GM13977 (cell line): ENCODE measurements at regions not wholly inside any gene's neighbourhood (a gene's known extent, or its start where the extent isn't known, plus 50 kb on each side); places are given as distances from the start of the nearest gene placed in this dataset.

Experiments used
- DNase-seq: peaks from one replicate; pipeline ENCODE4 v3.0.0; 2012; ENCODE audit warnings: low spot score
- CTCF ChIP-seq: IDR thresholded peaks from 2 replicates; pipeline ENCODE4 v1.5.1; 2012; ENCODE audit warnings: mild to moderate bottlenecking, control low read depth; ENCODE audit not compliant: insufficient read depth; ENCODE audit errors: extremely low read depth, missing control alignments
- in situ Hi-C: fragments of 300-500 bp; cut with MboI; formaldehyde crosslinking; loops from one replicate; pipeline ENCODE4 v1.12.0; 2022; ENCODE audit warnings: low sequenced_read_pairs, low pct_unique_long_range_greater_than_20kb, mixed read lengths, inconsistent platforms; ENCODE audit not compliant: unreplicated experiment

- TF ChIP-seq CTCF: no peak
- in situ Hi-C loops: no loop called here
Measured at GRCh38 chr2:176979981-176980710, 232.4 kb upstream of the HNRNPA3 start.

GRCh38 chr2:176984987-176985386 lies 227.6 kb upstream of the HNRNPA3 start:
- no peak for DNase-seq
- in situ Hi-C loops: no loop called here

More at GRCh38 chr2:176979981-176980710, 232.4 kb upstream of the HNRNPA3 start:
- no peak for DNase-seq

GRCh38 chr2:176985871-176986270 lies 226.7 kb upstream of the HNRNPA3 start:
- DNase-seq: no peak
- in situ Hi-C loops: no loop called here
- TF ChIP-seq CTCF: no peak

More at GRCh38 chr2:176984987-176985386, 227.6 kb upstream of the HNRNPA3 start:
- TF ChIP-seq CTCF: no peak

- DNase-seq: no peak
- no peak for TF ChIP-seq CTCF
- in situ Hi-C loops: no loop called here
Measured at GRCh38 chr2:176986487-176986886, 226.1 kb upstream of the HNRNPA3 start.

- no peak for TF ChIP-seq CTCF
- in situ Hi-C loops: no loop called here
- no peak for DNase-seq
Measured at GRCh38 chr2:176991411-176991810, 221.2 kb upstream of the HNRNPA3 start.

- TF ChIP-seq CTCF: no peak
- in situ Hi-C loops: no loop called here
- no peak for DNase-seq
Measured at GRCh38 chr2:176997074-176997791, 215.4 kb upstream of the HNRNPA3 start.
